ENCODE measurements at regions not wholly inside any gene's neighbourhood (a gene's known extent, or its start where the extent isn't known, plus 50 kb on each side); places are given as distances from the start of the nearest gene placed in this dataset.

DNA sequence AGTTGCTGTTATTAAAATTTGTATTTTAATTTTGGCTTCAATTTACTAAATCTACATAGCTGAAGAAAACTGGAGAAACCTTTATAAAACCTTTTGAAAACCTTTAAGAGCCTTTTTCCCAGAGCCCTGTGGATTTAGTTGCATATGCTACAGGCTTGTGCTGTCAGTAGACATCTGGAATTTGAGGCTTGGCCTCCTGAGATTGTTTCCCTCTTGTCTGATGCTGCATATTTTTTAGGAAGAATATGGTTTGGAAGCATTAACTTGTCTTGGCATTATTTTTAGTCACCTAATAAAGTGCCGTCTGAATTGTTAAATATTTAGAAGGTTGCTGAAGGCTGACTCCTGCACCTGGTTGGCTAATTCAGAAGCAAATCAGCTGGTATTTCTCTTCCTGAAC is 369.4 kb downstream of the UTRN start:
- H3K9me3 Mint-ChIP-seq (ENCODE audit: unreplicated experiment) = no peaks in the 10 kb centered on the region
- peaks cover 40% of the 10 kb centered on the region for H3K4me1 Mint-ChIP-seq (ENCODE audit: unreplicated experiment)
- TF ChIP-seq CTCF (IDR thresholded peaks at IDR 0.05) = no peak
- peaks cover 3% of the 10 kb centered on the region for H3K36me3 Mint-ChIP-seq (ENCODE audit: unreplicated experiment)
- H3K27me3 Mint-ChIP-seq (ENCODE audit: unreplicated experiment) = no peaks in the 10 kb centered on the region
- no peak for DNase-seq (ENCODE audit: extremely low spot score, unreplicated experiment)
- H3K27ac Mint-ChIP-seq (ENCODE audit: unreplicated experiment) = no peak overlapping the region
- H3K4me3 Mint-ChIP-seq (ENCODE audit: unreplicated experiment) = no peak overlapping the region

DNA sequence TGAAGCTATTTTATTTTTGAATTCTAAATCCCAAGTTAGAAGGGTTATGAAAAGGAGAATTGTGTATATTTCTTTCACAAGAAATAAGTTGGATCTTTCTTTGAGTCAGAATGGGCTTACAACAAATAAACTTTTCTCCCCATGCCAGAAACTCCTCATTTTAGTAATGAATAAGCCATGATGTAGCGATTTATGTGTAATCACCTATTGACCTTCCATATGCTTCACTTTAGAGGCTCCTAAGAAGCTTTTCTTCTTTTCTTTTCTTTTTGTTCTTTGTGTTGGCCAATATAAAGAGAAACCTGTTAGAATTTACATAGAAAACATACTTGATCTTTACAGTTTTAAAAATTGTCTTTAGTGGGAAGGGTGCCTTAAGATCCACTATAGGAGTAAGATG is 370.2 kb downstream of the UTRN start:
- TF ChIP-seq CTCF (IDR thresholded peaks at IDR 0.05) = no peak
- Mint-ChIP-seq H3K9me3 (ENCODE audit: unreplicated experiment) (no peaks in the 10 kb centered on the region), H3K4me1 (ENCODE audit: unreplicated experiment) (peaks cover 48% of the 10 kb centered on the region), H3K4me3 (ENCODE audit: unreplicated experiment) (no peak overlapping the region), H3K27me3 (ENCODE audit: unreplicated experiment) (no peaks in the 10 kb centered on the region), H3K36me3 (ENCODE audit: unreplicated experiment) (no peaks in the 10 kb centered on the region), H3K27ac (ENCODE audit: unreplicated experiment) (no peak overlapping the region)
- no peak for DNase-seq (ENCODE audit: extremely low spot score, unreplicated experiment)

DNA sequence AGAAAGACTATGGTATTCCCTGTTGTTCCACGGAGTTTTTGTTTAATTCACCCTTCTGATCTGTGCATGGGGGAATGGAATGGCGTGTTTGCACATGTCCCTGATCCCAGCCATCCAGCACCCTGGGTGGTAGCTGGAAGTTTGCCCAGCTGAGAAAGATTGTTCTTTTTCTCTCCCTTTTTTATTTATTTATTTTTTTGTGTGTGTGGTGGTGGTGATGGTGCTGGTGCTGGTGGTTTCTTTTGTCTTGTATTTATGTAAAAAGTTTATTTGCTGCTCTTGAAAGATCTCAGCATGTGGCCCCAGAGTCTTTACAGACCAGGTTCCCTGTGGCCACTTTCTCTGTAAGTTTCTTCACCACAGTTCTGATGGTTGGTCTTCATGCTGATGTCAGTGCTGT is 372.6 kb downstream of the UTRN start:
- TF ChIP-seq CTCF (IDR thresholded peaks at IDR 0.05) = no peak
- no peaks in the 10 kb centered on the region for H3K36me3 Mint-ChIP-seq (ENCODE audit: unreplicated experiment)
- DNase-seq (ENCODE audit: extremely low spot score, unreplicated experiment) = no peak
- H3K9me3 Mint-ChIP-seq (ENCODE audit: unreplicated experiment) = no peaks in the 10 kb centered on the region
- H3K4me1 Mint-ChIP-seq (ENCODE audit: unreplicated experiment) = peaks cover 69% of the 10 kb centered on the region
- H3K27me3 Mint-ChIP-seq (ENCODE audit: unreplicated experiment) = no peaks in the 10 kb centered on the region
- no peak overlapping the region for H3K4me3 Mint-ChIP-seq (ENCODE audit: unreplicated experiment)
- H3K27ac Mint-ChIP-seq (ENCODE audit: unreplicated experiment) = peak overlapping the region; percentile 77

- no peak for DNase-seq (ENCODE audit: extremely low spot score, unreplicated experiment)
- TF ChIP-seq CTCF (IDR thresholded peaks at IDR 0.05) = no peak
- H3K4me1 Mint-ChIP-seq (ENCODE audit: unreplicated experiment) = peaks cover 68% of the 10 kb centered on the region
- no peaks in the 10 kb centered on the region for H3K27me3 Mint-ChIP-seq (ENCODE audit: unreplicated experiment)
- H3K9me3 Mint-ChIP-seq (ENCODE audit: unreplicated experiment) = no peaks in the 10 kb centered on the region
- peak overlapping the region; percentile 40 for H3K4me3 Mint-ChIP-seq (ENCODE audit: unreplicated experiment)
- peak overlapping the region; percentile 88 for H3K27ac Mint-ChIP-seq (ENCODE audit: unreplicated experiment)
- H3K36me3 Mint-ChIP-seq (ENCODE audit: unreplicated experiment) = no peaks in the 10 kb centered on the region
Measured at GRCh38 chr6:144659202-144660182, 374.4 kb downstream of the UTRN start.

DNA sequence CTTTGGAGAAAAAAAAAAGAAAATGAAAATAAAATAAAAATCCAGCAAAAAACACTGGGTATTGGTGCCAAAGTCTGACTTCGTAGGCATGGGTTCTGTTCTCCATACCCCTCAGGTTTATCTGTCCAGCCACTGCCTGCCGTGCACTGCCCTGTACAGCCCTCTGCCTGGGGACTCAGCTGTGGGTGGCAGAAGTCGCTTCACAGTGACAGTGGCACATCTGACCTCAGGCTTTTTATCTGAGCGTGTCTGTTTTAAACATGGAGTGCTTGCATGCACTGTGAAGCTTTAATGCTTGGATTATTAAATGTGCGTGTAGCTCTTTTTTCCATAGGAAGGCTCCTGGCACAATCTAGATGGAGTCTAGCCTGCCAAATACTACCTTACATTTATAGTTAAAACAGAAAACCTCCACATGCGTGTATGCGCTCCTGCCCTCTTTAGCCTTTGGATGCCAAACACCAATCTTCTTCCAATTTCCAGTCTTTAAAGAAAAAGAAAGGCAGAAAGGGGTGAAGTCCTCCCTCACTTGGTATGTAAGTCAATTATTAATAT is 375.5 kb downstream of the UTRN start:
- Mint-ChIP-seq H3K9me3 (ENCODE audit: unreplicated experiment) (no peaks in the 10 kb centered on the region), H3K27me3 (ENCODE audit: unreplicated experiment) (no peaks in the 10 kb centered on the region), H3K4me3 (ENCODE audit: unreplicated experiment) (no peak overlapping the region), H3K36me3 (ENCODE audit: unreplicated experiment) (no peaks in the 10 kb centered on the region), H3K4me1 (ENCODE audit: unreplicated experiment) (peaks cover 67% of the 10 kb centered on the region), H3K27ac (ENCODE audit: unreplicated experiment) (peak overlapping the region; percentile 62)
- TF ChIP-seq CTCF (IDR thresholded peaks at IDR 0.05) = no peak
- DNase-seq (ENCODE audit: extremely low spot score, unreplicated experiment) = no peak

Measured in osteocyte (in vitro differentiated cells).